ENCODE measurements at regions not wholly inside any gene's neighbourhood (a gene's known extent, or its start where the extent isn't known, plus 50 kb on each side); places are given as distances from the start of the nearest gene placed in this dataset.

GRCh38 chr10:108208732-108209131, 1044.2 kb upstream of the SORCS1 start:
- TF ChIP-seq CTCF (IDR thresholded peaks at IDR 0.05; ENCODE audit: low read depth, low read length, missing control alignments): no peak
- DNase-seq (ENCODE audit: low read depth): no peak
- no peak overlapping the region for H3K4me3 ChIP-seq (ENCODE audit: low read depth, low read length)

DNA sequence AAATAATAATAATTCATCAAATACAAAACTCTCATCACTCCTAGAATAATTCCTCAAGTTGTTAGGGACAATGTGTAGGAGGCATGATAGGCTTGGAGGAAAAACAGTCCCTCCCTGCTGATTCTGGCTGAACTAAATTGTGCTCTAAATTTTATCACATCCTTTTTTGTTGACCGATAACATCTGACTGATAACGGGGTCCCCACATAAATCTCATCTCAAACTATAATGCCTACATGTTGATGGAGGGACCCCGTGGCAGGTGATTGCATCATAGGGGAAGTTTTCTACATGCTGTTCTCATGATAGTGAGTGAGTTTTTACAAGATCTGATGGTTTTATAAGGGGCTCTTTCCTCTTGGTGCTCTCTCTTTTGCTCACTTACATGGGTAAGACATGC, 1043.5 kb upstream of the SORCS1 start:
- DNase-seq (ENCODE audit: low read depth): no peak
- no peak overlapping the region for H3K4me3 ChIP-seq (ENCODE audit: low read depth, low read length)
- TF ChIP-seq CTCF (IDR thresholded peaks at IDR 0.05; ENCODE audit: low read depth, low read length, missing control alignments): no peak

DNA sequence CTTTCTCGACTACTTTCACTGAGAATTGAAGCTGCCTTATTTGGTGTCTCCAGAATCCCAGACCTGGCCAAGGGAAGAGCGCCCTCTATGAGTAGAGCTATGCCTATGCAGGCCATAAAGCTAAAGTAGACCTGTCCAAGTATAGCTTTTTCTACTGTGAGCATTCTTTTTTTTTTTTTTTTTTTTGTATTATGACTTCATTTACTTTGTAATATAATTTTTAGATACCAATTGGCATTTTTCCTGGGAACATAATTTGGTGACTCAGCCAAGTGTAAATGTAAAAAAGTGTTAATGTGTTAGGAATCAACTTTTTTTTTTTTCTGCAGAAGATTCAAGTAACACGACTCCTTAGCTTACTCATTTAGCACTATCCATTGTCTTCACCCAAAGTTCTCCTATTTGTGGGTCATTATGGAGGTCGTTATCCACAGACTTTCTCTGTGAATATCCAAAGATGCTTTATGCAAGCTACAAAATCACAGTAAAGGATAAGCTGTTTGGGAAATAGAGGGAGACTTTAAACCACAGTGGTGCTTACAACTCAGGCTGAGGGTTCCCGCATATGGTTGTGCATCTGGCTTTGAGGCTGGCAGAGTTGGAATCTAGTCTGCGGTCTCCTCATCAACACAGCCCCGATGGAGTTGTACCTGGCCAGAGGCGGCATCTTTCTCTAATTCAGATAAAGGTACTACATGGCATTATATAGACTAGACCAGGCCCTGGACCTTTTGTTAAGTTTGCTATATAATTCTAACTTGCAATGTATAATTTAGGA, 1040.2 kb upstream of the SORCS1 start:
- no peak for DNase-seq (ENCODE audit: low read depth)
- no peak overlapping the region for H3K4me3 ChIP-seq (ENCODE audit: low read depth, low read length)
- peak; percentile 42 for TF ChIP-seq CTCF (IDR thresholded peaks at IDR 0.05; ENCODE audit: low read depth, low read length, missing control alignments)

- DNase-seq (ENCODE audit: low read depth): no peak
- TF ChIP-seq CTCF (IDR thresholded peaks at IDR 0.05; ENCODE audit: low read depth, low read length, missing control alignments): no peak
- H3K4me3 ChIP-seq (ENCODE audit: low read depth, low read length): no peak overlapping the region
These were observed 1039.5 kb upstream of the SORCS1 start for GRCh38 chr10:108203905-108204527.

DNA sequence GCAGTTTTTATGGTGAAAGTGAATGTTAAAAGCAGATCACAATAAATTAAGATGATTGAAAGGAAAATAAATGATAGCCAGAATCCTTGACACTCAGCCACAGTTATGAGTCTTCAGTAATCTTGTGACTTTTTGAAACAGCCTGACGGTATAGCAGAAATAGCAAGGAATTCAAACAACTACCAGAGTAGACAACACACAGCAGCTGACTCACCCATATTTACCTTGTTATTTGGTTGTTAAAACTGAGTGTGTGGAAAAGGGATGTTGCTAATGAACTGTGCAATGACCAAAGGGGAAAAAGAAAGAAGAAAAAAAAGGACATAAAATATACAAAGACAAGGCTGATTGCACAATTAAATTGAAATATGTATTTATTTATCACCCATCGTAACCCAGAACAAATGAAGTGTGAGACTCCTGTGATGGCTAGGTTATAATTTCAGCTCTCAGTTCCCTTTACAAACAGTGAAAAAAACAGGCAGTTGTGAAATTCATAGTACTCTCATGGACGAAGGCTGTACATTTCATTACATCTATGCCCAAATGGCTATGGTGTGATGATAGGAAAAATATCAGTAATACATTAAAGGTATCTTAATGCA, 1023.0 kb upstream of the SORCS1 start:
- TF ChIP-seq CTCF (IDR thresholded peaks at IDR 0.05; ENCODE audit: low read depth, low read length, missing control alignments): no peak
- DNase-seq (ENCODE audit: low read depth): no peak
- no peak overlapping the region for H3K4me3 ChIP-seq (ENCODE audit: low read depth, low read length)

DNA sequence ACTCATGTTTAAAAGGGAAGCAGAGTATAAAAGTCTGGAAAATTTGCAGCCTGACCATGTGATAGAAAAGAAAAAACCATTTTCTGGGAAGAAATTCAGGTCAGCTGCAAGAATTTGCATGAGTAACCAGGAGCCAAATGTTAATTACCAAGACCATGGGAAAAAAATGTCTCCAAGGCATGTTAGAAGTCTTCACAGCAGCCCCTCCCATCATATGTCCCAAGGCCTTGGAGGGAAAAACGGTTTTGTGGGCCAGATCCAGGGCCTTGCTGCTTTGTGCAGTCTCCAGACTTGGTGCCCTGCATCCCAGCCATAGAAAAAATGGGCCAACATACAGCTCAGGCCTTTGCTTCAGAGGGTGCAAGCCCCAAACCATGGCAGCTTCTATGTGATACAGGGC, 1019.6 kb upstream of the SORCS1 start:
- no peak overlapping the region for H3K4me3 ChIP-seq (ENCODE audit: low read depth, low read length)
- no peak for DNase-seq (ENCODE audit: low read depth)
- no peak for TF ChIP-seq CTCF (IDR thresholded peaks at IDR 0.05; ENCODE audit: low read depth, low read length, missing control alignments)
